HG03066 (cell line): ENCODE measurements at regions not wholly inside any gene's neighbourhood (a gene's known extent, or its start where the extent isn't known, plus 50 kb on each side); places are given as distances from the start of the nearest gene placed in this dataset.

Source experiments
- ATAC-seq: cut with Tn5 transposase; IDR thresholded peaks from one replicate; pipeline ENCODE4 v1.9.1; 2021; ENCODE audit warnings: low read depth; ENCODE audit not compliant: unreplicated experiment

DNA sequence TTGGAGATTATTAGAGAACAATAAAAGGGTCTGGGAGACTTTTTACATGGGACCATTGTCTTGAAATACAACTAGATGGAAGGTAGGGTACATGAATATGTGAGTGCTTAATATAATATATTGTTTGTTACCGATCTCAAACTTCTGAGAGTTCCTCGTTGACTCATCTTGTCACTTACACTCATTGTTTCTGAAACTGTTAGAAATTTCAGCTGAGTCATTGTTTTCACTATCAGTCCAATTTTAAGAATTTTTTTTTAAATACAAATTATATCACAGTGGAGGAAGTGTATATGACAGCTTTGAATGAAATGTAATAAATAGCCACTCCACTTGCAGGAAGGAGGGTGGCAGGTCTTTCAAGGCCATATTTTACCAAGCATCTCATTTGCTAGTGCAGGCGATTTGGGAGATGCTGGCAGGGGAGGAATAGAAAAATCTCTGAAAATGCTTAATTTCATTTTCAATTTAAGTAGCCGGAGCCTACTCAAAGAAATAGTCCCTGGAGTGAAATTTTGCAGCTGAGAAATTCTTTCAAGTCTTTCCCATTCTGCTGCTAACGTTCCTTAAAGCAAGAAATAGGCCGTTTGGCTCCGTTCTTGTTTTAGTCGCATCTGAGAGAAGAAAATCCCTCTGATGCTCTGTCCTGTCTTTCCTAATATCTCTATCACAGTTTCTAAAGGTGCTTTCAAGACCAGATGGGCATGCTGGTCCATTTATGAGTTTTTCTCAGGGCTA lies 1404.2 kb upstream of the CELF2 start:
- peak; percentile 95 for ATAC-seq

GRCh38 chr10:9615189-9615588 lies 1402.5 kb upstream of the CELF2 start:
- no peak for ATAC-seq

GRCh38 chr10:9621216-9621615 lies 1396.5 kb upstream of the CELF2 start:
- no peak for ATAC-seq

DNA sequence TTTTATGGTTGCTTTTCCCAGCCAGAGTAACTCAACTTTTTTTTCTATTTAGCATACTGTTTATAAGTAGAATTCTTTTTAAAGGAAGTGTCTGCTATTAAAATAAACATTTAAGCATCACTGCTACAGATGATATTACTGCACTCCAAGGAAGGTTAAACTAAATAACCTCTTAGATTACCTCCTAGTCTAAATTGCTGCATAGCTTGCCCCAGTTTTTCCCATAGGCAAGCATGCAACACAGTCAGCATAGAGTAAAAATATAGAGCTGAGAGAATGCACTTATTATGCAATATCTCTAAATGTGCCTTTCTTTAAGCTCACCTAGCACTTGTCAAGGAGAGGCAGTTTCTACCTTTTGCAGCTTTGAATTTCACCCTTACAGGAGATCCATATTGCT lies 1392.4 kb upstream of the CELF2 start:
- ATAC-seq, result no peak

GRCh38 chr10:9634466-9634865 lies 1383.2 kb upstream of the CELF2 start:
- no peak for ATAC-seq

DNA sequence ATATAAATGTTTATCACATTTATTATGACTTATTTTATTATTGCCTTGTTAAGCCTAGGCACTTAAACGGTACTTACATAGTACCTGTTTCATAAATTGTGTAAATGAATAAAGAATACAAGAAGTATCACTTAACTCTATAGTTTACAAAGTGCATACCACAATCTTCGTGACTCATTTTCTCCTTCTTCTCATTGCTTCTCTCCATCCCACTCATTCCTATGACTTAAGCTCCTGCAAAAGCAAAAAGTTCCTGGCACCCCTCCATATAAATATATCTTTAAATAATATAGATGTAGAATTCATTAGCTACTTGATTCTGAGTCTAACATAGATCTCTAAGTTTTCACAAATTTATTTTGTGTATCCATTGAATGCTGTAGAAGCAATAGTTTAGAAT lies 1382.0 kb upstream of the CELF2 start:
- no peak for ATAC-seq

GRCh38 chr10:9636216-9636615 lies 1381.5 kb upstream of the CELF2 start:
- no peak for ATAC-seq

DNA sequence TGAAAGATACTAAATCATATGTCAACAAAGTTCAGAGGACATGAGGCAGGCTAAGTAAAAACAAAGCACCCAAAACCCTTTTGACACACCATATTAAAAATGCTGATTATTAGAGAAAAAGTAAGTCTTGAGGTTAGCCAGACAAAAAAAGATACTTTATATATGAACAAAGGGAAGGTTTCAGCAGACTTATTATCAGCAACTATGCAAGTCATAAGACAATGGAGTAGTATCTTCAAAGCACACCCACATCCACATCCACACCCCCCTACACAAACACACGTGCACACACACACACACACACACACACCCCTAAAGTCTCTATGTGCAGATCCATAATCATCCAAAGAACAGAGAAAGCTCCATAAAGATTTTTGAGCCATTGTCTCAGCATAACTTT lies 1373.9 kb upstream of the CELF2 start:
- no peak for ATAC-seq

- ATAC-seq, result no peak
These were observed 1372.3 kb upstream of the CELF2 start for GRCh38 chr10:9645404-9645803.

DNA sequence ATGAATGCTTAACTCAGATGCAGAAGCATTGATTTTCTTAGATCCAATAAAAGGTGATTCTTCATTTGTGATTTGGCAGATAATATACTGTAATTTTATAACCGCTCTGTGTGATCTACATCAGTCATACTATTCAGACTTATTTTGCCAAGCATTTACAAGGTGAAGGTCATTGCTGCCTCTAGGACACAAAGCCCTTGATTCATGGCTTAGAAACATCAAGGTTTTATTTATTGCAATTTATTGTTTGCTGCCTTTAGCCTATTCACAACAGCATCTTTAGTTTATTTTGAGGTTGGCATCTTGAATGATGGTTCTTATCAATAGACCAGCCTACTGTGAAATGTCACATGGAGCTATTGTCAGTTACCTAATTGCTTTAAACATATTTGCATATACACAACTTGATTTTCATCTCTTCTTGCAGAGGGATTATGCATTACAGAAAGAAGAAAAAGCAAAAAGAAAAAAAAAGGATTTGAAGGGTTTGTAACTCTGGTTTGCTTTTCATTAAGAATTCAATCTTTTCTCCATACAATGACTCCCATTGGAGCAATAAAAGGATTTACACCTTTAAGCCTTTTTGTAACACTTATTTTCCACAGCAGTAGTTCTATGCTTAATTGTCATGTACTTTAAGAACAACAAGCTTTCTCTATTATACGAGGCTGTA lies 1371.6 kb upstream of the CELF2 start:
- ATAC-seq, result no peak

GRCh38 chr10:9654261-9654660 lies 1363.4 kb upstream of the CELF2 start:
- ATAC-seq, result no peak

- no peak for ATAC-seq
These were observed 1361.3 kb upstream of the CELF2 start for GRCh38 chr10:9656386-9656785.

GRCh38 chr10:9656996-9657395 lies 1360.7 kb upstream of the CELF2 start:
- ATAC-seq, result no peak

DNA sequence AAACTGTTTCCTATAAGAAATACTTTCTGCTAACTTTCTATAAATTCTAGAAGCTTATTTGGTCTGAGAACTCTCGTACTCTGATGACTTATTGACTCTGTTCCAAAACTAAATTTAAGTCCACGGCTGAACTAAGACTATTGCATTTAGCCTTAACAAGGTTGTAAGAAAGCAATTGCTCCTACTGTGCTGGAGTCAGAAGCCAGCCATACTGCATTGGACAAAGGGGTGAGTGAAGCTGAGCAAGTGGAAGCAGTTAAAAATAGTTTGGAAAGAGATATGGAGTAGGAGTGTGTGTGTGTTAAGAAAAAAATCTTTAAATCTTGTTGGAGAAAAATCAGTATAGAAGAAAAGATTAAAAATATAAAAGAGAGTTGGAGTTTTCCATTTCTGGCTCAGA lies 1360.1 kb upstream of the CELF2 start:
- no peak for ATAC-seq

GRCh38 chr10:9668411-9668810 lies 1349.3 kb upstream of the CELF2 start:
- no peak for ATAC-seq

DNA sequence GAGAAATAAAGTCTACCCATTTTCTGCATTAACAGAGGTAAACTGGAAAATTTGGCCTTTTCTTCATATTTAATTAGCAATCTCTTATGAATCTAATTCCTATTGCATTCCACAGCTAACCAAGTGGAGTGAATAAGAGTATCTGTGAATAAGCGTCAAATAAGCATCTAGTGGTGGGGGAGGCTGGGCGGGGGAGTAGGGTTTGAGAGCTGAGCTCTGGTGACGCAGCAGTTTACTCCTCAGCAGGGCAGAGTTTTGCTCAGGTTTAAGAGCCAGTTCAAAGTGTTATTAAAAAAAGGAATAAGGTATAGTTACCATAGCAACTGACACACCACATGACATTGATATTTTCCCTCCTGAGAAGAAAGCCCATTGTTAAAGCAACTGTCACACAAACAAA lies 1346.8 kb upstream of the CELF2 start:
- ATAC-seq, result no peak

DNA sequence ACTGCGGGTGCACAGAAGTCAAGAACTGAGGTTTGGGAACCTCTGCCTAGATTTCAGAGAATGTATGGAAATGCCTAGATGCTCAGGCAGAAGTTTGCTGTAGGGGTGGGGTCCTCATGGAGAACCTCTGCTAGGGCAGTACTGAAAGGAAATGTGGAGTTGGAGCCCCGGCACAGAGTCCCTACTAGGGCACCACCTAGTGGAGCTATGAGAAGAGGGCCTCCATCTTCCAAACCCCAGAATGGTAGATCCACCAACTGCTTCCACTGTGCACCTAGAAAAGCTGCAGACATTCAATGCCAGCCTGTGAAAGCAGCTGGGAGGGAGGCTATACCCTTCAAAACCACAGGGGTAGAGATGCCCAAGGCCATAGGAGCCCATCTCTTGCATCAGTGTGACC lies 1336.0 kb upstream of the CELF2 start:
- ATAC-seq, result no peak

- ATAC-seq, result no peak
These were observed 1334.9 kb upstream of the CELF2 start for GRCh38 chr10:9682802-9683201.

GRCh38 chr10:9684186-9684585 lies 1333.5 kb upstream of the CELF2 start:
- ATAC-seq, result no peak

- ATAC-seq, result no peak
These were observed 1332.1 kb upstream of the CELF2 start for GRCh38 chr10:9685596-9685995.

DNA sequence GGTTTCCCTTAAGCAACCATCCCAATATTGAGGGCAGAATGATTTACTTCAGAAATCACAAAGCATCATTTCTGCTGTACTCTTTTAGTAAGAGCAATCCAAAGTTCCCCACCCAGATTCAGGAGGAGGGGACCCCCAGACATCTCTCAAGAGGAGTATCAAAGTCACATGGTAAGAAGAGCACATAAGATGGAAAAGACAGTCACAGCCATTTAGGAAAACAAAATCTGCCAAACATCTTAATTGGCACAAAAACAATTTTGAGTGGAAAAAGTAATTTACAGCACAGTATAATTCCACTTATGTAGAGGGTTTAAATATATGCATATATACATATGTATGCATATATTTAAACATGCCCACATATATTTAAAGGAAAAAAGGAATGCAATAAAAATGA lies 1329.0 kb upstream of the CELF2 start:
- ATAC-seq, result no peak

DNA sequence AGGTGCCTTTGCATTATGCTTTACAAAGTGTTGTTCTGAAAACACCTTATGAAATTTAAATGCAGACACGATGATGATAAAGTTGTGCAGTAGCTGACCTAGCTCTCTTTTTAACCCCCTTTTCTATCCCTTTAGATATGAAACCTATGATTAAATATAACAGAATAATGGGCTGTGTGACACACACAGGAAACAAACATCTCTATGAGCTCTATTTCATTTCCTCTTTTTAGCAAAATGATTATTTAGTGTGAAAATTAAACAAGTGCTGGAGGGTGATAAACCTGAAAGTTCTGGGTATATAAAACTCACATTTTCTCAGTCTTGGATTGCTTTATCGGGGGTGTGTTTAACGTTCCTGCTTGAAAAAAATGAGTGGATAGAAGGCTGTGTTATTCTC lies 1310.5 kb upstream of the CELF2 start:
- no peak for ATAC-seq
